OCI-LY3 (cell line): ENCODE measurements at regions not wholly inside any gene's neighbourhood (a gene's known extent, or its start where the extent isn't known, plus 50 kb on each side); places are given as distances from the start of the nearest gene placed in this dataset.

Experiments used
- H2AFZ ChIP-seq: fragments of 200-600, 300-600 bp; shearing (Covaris generic); 2 replicates; pipeline ENCODE4 v1.6.0; 2014; ENCODE audit warnings: antibody characterized with exemption, low read depth, low read length
- H3K27ac ChIP-seq: fragments of 200-600, 300-600 bp; sonication (generic); 2 replicates; pipeline ENCODE4 v1.5.1; 2014; ENCODE audit warnings: mild to moderate bottlenecking, low read length, moderate library complexity, mixed read lengths
- H3K27me3 ChIP-seq: fragments of 200-600, 300-600 bp; sonication (generic); 2 replicates; pipeline ENCODE4 v1.6.1; 2014; ENCODE audit warnings: low read depth, low read length, mixed read lengths
- H3K36me3 ChIP-seq: fragments of 200-600, 300-600 bp; sonication (generic); replicated peaks from 2 replicates; pipeline ENCODE3; 2014; ENCODE audit warnings: low read depth, low read length, mixed read lengths
- H3K4me1 ChIP-seq: fragments of 300-600, 200-600 bp; sonication (generic); 2 replicates; pipeline ENCODE4 v1.6.1; 2014; ENCODE audit warnings: low read length, mixed read lengths
- H3K4me2 ChIP-seq: fragments of 200-600, 300-600 bp; sonication (generic); 2 replicates; pipeline ENCODE4 v1.6.1; 2014; ENCODE audit warnings: low read length, mixed read lengths
- H3K4me3 ChIP-seq: fragments of 300-600, 200-600 bp; sonication (generic); 2 replicates; pipeline ENCODE4 v1.5.1; 2014; ENCODE audit warnings: antibody characterized with exemption, mild to moderate bottlenecking, low read length, moderate library complexity
- H3K79me2 ChIP-seq: fragments of 300-600, 200-600 bp; shearing (Covaris generic); 2 replicates; pipeline ENCODE4 v1.6.1; 2014; ENCODE audit warnings: mild to moderate bottlenecking, low read length, mixed read lengths
- H3K9ac ChIP-seq: fragments of 300-600, 200-600 bp; shearing (Covaris generic); 2 replicates; pipeline ENCODE4 v1.6.0; 2014; ENCODE audit warnings: mild to moderate bottlenecking, low read length, moderate library complexity
- H3K9me3 ChIP-seq: fragments of 200-600, 300-600 bp; shearing (Covaris generic); 2 replicates; pipeline ENCODE4 v1.6.1; 2014; ENCODE audit warnings: low read length, mixed read lengths; ENCODE audit not compliant: insufficient read depth
- H4K20me1 ChIP-seq: fragments of 200-600, 300-600 bp; sonication (generic); 2 replicates; pipeline ENCODE4 v1.6.1; 2016; ENCODE audit warnings: low read length, mixed read lengths; ENCODE audit not compliant: insufficient read depth
- CTCF ChIP-seq: fragments of 200-600, 300-600 bp; sonication (generic); IDR thresholded peaks from 2 replicates; pipeline ENCODE4 v1.5.1; 2014; ENCODE audit warnings: antibody characterized with exemption, low read length, low read depth
- EZH2phosphoT487 ChIP-seq: fragments of 200-600 bp; shearing (Covaris generic); IDR thresholded peaks from 2 replicates; pipeline ENCODE4 v1.6.1; 2018; ENCODE audit warnings: antibody characterized with exemption, mixed run types, low read depth

DNA sequence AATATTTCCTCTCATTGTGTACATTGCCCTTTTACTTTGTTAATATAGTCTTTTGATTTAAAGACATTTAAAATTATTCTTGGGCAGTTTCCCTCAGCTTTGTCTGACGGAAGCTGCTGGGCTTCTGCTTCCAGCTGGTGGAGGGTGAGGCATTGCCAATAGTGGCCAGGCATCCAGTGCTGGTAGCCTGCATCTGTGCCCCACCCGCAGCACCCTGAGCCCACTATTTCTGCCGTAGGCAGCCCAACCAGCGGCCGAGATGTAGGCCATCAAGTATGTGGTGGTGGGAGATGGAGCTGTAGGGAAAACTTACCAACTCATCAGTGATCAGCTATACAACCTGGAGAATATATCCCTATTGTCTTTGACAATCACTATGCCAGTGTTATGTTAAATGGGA, 226.0 kb upstream of the SYNCRIP start:
- no peaks in the 10 kb centered on the region for H3K79me2 ChIP-seq

DNA sequence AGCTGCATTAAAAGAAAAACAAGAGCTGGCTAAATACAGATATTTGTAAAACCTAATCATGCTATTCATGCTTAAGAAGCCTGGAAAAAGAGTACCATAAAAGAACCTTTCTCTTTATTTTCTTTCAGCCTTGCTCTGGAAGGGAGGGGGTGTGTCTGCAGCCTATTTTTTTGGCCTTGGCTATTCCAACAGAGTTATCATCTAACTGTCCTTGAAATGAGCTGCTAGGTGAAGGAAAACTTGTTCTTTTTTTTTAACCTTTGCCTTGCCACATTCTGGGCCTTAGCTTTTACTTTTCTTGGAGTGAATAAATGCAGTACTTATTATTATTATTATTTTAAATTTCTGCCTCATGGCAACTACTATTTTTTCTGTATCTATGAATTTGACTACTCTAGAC, 224.9 kb upstream of the SYNCRIP start:
- H3K4me1 ChIP-seq = no peaks in the 10 kb centered on the region
- no peak overlapping the region for H3K4me2 ChIP-seq
- TF ChIP-seq EZH2phosphoT487 = no peak
- no peak for TF ChIP-seq CTCF
- H3K36me3 ChIP-seq = no peaks in the 10 kb centered on the region
- H3K9ac ChIP-seq = no peak overlapping the region
- no peaks in the 10 kb centered on the region for H3K27me3 ChIP-seq
- no peak overlapping the region for H3K4me3 ChIP-seq
- H3K9me3 ChIP-seq = no peaks in the 10 kb centered on the region
- no peaks in the 10 kb centered on the region for H3K79me2 ChIP-seq
- H4K20me1 ChIP-seq = no peaks in the 10 kb centered on the region
- H2AFZ ChIP-seq = no peak overlapping the region
- H3K27ac ChIP-seq = no peak overlapping the region

More for the DNA sequence above, 226.0 kb upstream of the SYNCRIP start:
- no peaks in the 10 kb centered on the region for H3K9me3 ChIP-seq
- no peaks in the 10 kb centered on the region for H3K27me3 ChIP-seq
- H3K27ac ChIP-seq = no peak overlapping the region
- TF ChIP-seq EZH2phosphoT487 (no peak), CTCF (no peak)
- no peaks in the 10 kb centered on the region for H3K36me3 ChIP-seq
- H4K20me1 ChIP-seq = no peaks in the 10 kb centered on the region
- H2AFZ ChIP-seq = no peak overlapping the region
- no peak overlapping the region for H3K4me3 ChIP-seq
- no peak overlapping the region for H3K9ac ChIP-seq
- no peak overlapping the region for H3K4me2 ChIP-seq
- no peaks in the 10 kb centered on the region for H3K4me1 ChIP-seq

- Histone ChIP-seq H3K4me1 (no peaks in the 10 kb centered on the region), H3K9ac (no peak overlapping the region), H2AFZ (no peak overlapping the region), H3K27ac (no peak overlapping the region), H3K4me2 (no peak overlapping the region), H3K4me3 (no peak overlapping the region), H3K36me3 (no peaks in the 10 kb centered on the region), H4K20me1 (no peaks in the 10 kb centered on the region), H3K79me2 (no peaks in the 10 kb centered on the region), H3K9me3 (no peaks in the 10 kb centered on the region), H3K27me3 (no peaks in the 10 kb centered on the region)
- TF ChIP-seq CTCF = no peak
Measured at GRCh38 chr6:85866758-85867401, 224.2 kb upstream of the SYNCRIP start.

GRCh38 chr6:85866370-85866730, 223.7 kb upstream of the SYNCRIP start:
- no peaks in the 10 kb centered on the region for H3K27me3 ChIP-seq
- H3K36me3 ChIP-seq = no peaks in the 10 kb centered on the region
- no peak for TF ChIP-seq EZH2phosphoT487
- TF ChIP-seq CTCF = no peak
- H3K9ac ChIP-seq = no peak overlapping the region
- H3K4me2 ChIP-seq = peak overlapping the region; percentile 48; the same call in 1 of the 2 replicates
- H3K4me1 ChIP-seq = no peaks in the 10 kb centered on the region
- H3K27ac ChIP-seq = no peak overlapping the region
- no peaks in the 10 kb centered on the region for H3K79me2 ChIP-seq
- no peaks in the 10 kb centered on the region for H4K20me1 ChIP-seq
- H2AFZ ChIP-seq = no peak overlapping the region
- peak overlapping the region; percentile 51; the same call in 1 of the 2 replicates for H3K4me3 ChIP-seq
- H3K9me3 ChIP-seq = no peaks in the 10 kb centered on the region
